Activated B cell treated with CpG ODN at 0.5 μM for 24 hours (primary cell): ENCODE measurements at regions not wholly inside any gene's neighbourhood (a gene's known extent, or its start where the extent isn't known, plus 50 kb on each side); places are given as distances from the start of the nearest gene placed in this dataset.

ENCODE experiments used
- ATAC-seq: fragments of 200-7000 bp; cut with Tn5 transposase; one replicate; pipeline ENCODE4 v1.10.0; 2021; ENCODE audit warnings: low read depth, mild to moderate bottlenecking, moderate library complexity
- CTCF ChIA-PET: fragments of 350-600 bp; sonication (Branson Sonifier 250); formaldehyde crosslinking; loops from one replicate; lab custom pipeline; 2021; ENCODE audit warnings: antibody characterized with exemption; lab: Charles Lee
- POLR2A ChIA-PET: fragments of 350-600 bp; sonication (Branson Sonifier 250); formaldehyde crosslinking; loops from one replicate; lab custom pipeline; 2021; ENCODE audit warnings: antibody characterized with exemption; lab: Charles Lee
- DNase-seq: peaks from one replicate; pipeline ENCODE4 v3.0.0; 2022
- H3K27ac Mint-ChIP-seq: one replicate; pipeline ENCODE4 v1.8.0; 2020; ENCODE audit warnings: mixed read lengths
- H3K27me3 Mint-ChIP-seq: one replicate; pipeline ENCODE4 v1.8.0; 2021; ENCODE audit warnings: mixed read lengths
- H3K36me3 Mint-ChIP-seq: one replicate; pipeline ENCODE4 v1.8.0; 2021; ENCODE audit warnings: low read depth, mixed read lengths
- H3K4me1 Mint-ChIP-seq: one replicate; pipeline ENCODE4 v1.8.0; 2021; ENCODE audit warnings: mixed read lengths
- H3K4me3 Mint-ChIP-seq: one replicate; pipeline ENCODE4 v1.8.0; 2020; ENCODE audit warnings: mild to moderate bottlenecking, mixed read lengths
- H3K9me3 Mint-ChIP-seq: one replicate; pipeline ENCODE4 v1.8.0; 2020; ENCODE audit warnings: mixed read lengths
- intact Hi-C: fragments of 100-400 bp; cut with micrococcal nuclease; formaldehyde crosslinking; loops from one replicate; pipeline ENCODE4 v1.15.1; 2024
- TF ChIP-seq, protein P1 (sequence below): fragments of 200-600 bp; IDR thresholded peaks from one replicate; pipeline ENCODE4 v1.8.0; 2022; ENCODE audit warnings: antibody characterized with exemption, mild to moderate bottlenecking

- H3K4me3 Mint-ChIP-seq: no peak overlapping the region
- DNase-seq: no peak
- no peaks in the 10 kb centered on the region for H3K4me1 Mint-ChIP-seq
- TF ChIP-seq, protein P1, sequence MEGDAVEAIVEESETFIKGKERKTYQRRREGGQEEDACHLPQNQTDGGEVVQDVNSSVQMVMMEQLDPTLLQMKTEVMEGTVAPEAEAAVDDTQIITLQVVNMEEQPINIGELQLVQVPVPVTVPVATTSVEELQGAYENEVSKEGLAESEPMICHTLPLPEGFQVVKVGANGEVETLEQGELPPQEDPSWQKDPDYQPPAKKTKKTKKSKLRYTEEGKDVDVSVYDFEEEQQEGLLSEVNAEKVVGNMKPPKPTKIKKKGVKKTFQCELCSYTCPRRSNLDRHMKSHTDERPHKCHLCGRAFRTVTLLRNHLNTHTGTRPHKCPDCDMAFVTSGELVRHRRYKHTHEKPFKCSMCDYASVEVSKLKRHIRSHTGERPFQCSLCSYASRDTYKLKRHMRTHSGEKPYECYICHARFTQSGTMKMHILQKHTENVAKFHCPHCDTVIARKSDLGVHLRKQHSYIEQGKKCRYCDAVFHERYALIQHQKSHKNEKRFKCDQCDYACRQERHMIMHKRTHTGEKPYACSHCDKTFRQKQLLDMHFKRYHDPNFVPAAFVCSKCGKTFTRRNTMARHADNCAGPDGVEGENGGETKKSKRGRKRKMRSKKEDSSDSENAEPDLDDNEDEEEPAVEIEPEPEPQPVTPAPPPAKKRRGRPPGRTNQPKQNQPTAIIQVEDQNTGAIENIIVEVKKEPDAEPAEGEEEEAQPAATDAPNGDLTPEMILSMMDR: no peak
- peaks cover 7% of the 10 kb centered on the region for H3K27me3 Mint-ChIP-seq
- no peak for ATAC-seq
- H3K36me3 Mint-ChIP-seq: no peaks in the 10 kb centered on the region
- ChIA-PET POLR2A (no interaction called here), CTCF (no interaction called here)
- intact Hi-C loops: no loop called here
- H3K27ac Mint-ChIP-seq: no peak overlapping the region
- peaks cover 5% of the 10 kb centered on the region for H3K9me3 Mint-ChIP-seq
These were observed 266.2 kb upstream of the ZFP64 start for GRCh38 chr20:52457826-52458225.

DNA sequence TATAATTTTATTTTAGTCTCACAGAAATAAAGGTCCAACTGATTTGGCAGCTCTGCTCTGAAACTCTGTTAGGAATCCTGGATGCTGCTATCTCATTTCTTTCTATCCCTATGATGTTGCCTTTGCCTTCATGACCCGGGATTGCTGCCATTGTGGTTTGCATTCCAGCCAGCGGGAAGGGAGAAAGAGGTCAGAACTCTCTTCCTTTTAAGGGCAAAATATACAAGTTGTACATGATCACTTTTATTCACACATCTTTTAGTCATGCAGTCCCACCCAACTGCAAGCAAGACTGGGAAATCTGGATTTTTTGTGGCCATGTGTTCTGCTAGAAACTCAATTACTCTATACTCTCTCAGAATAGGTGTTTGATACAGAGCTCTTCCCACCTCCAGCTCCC is 263.1 kb upstream of the ZFP64 start:
- Mint-ChIP-seq H3K27me3 (no peaks in the 10 kb centered on the region), H3K4me1 (no peaks in the 10 kb centered on the region), H3K27ac (no peak overlapping the region), H3K36me3 (no peaks in the 10 kb centered on the region), H3K4me3 (no peak overlapping the region), H3K9me3 (peaks cover 3% of the 10 kb centered on the region)
- ChIA-PET CTCF (no interaction called here), POLR2A (no interaction called here)
- no peak for DNase-seq
- intact Hi-C loops: no loop called here
- TF ChIP-seq, protein P1: no peak
- ATAC-seq: no peak

- POLR2A ChIA-PET: no interaction called here
- Mint-ChIP-seq H3K36me3 (no peaks in the 10 kb centered on the region), H3K4me1 (no peaks in the 10 kb centered on the region), H3K4me3 (no peak overlapping the region), H3K27ac (no peak overlapping the region), H3K9me3 (no peaks in the 10 kb centered on the region), H3K27me3 (no peaks in the 10 kb centered on the region)
- TF ChIP-seq, protein P1: no peak
- DNase-seq (no peak), ATAC-seq (no peak)
- CTCF ChIA-PET: no interaction called here
- intact Hi-C loops: no loop called here
These were observed 257.1 kb upstream of the ZFP64 start for GRCh38 chr20:52448513-52449232.

- ATAC-seq: no peak
- CTCF ChIA-PET: no interaction called here
These were observed 255.6 kb upstream of the ZFP64 start for GRCh38 chr20:52447225-52447551.

DNA sequence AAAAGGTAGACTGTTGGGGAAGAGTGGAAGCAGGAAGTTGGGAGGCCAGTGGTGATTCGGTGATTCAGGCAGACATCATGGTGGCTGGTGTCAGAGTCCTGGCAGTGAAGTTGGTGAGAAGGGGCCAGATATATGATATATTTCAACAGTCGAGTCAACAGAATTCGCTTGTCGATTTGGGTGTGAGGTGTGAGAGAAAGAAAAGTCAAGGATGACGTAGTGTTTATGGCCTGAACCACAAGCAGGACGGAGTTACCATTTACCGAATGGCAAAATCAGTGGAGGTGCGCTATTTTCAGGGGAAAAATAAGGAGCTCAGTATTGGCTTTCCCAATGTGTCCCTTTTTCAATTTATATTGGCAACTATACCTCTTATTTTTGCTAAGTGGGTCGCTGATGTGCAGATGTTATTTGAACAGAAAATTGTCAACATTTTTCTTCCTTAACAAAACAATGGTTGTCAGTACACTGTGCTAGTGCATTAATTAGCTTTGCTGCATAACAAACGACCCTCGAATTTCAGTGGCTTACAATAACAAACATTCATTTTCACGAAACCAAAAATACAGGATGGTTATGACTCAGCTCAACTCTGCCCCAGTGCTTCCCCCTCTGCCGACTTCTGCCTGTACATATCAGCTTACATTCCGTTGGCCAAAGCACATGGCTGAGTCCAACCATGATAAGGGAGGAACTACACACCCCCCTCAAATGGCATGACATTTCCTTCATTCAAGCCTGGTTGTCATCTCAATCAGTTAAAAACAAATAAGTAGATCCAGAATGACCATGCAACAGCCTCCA is 255.0 kb upstream of the ZFP64 start:
- no peak for DNase-seq
- POLR2A ChIA-PET: no interaction called here
- TF ChIP-seq, protein P1: no peak
- intact Hi-C loops: no loop called here
- Mint-ChIP-seq H3K4me3 (no peak overlapping the region), H3K36me3 (no peaks in the 10 kb centered on the region), H3K9me3 (no peaks in the 10 kb centered on the region), H3K27ac (no peak overlapping the region), H3K27me3 (peaks cover 3% of the 10 kb centered on the region), H3K4me1 (no peaks in the 10 kb centered on the region)
- ATAC-seq: no peak
- CTCF ChIA-PET: no interaction called here

More at GRCh38 chr20:52447225-52447551, 255.6 kb upstream of the ZFP64 start:
- Mint-ChIP-seq H3K36me3 (no peaks in the 10 kb centered on the region), H3K27ac (no peak overlapping the region), H3K4me3 (no peak overlapping the region), H3K9me3 (no peaks in the 10 kb centered on the region), H3K27me3 (no peaks in the 10 kb centered on the region), H3K4me1 (no peaks in the 10 kb centered on the region)
- intact Hi-C loops: no loop called here
- POLR2A ChIA-PET: no interaction called here
- TF ChIP-seq, protein P1: no peak
- DNase-seq: no peak
